K562 (cell line): ENCODE measurements at regions not wholly inside any gene's neighbourhood (a gene's known extent, or its start where the extent isn't known, plus 50 kb on each side); places are given as distances from the start of the nearest gene placed in this dataset.

Source experiments
- ATAC-seq: fragments of 200-7000 bp; cut with Tn5 transposase; 3 replicates; pipeline ENCODE4 v1.9.1; 2020; ENCODE audit warnings: moderate library complexity
- BruUV-seq: library from RNA; stranded (reverse); fragments of 400-500 nt; replicated peaks from 2 replicates; lab custom pipeline; 2021; lab: Mats Ljungman, UMichigan
- CTCF ChIA-PET: fragments of 300-600 bp; formaldehyde crosslinking; extraction: SDS; loops from one replicate; lab custom pipeline; 2021; ENCODE audit warnings: low intra/inter-chr PET ratio; lab: Yijun Ruan, JAX
- POLR2A ChIA-PET: fragments of 300-600, 350-650 bp; sonication (Branson Sonifier 250); formaldehyde crosslinking; extraction: SDS; loops from one replicate; lab custom pipeline; 2021; ENCODE audit warnings: antibody characterized with exemption, inconsistent platforms; lab: Yijun Ruan, JAX
- DNase-seq, 4 experiments: peaks; one replicate each; pipeline versions ENCODE4 v3.0.0 to v3.0.0-alpha.2; 2011 to 2018; ENCODE audit warnings: low spot score in 3 of 4, mixed read lengths in 3 of 4; ENCODE audit errors: extremely low read depth in 1 of 4
- FAIRE-seq: peaks from 2 replicates; lab custom pipeline; 2011; peaks lifted over from hg19 to GRCh38; lab: Jason Lieb, UNC
- H2AFZ ChIP-seq: 2 replicates; pipeline ENCODE4 v1.6.0; 2011; ENCODE audit warnings: low read depth, low read length, control low read depth, inconsistent platforms
- H3K27ac ChIP-seq: fragments of 200-600 bp; 3 replicates; pipeline ENCODE4 v1.8.0; 2011; ENCODE audit warnings: low read depth, mild to moderate bottlenecking, control low read depth, inconsistent platforms, low read length, moderate library complexity, mixed read lengths; ENCODE audit errors: extremely low read depth
- H3K27me3 ChIP-seq, 2 experiments: fragments of 300-600 bp in 1 of 2; 2 replicates in 1 of 2; 3 replicates in 1 of 2; pipeline versions ENCODE4 v1.6.0 to v1.8.0; 2011; ENCODE audit warnings: inconsistent platforms in 2 of 2, low read length in 2 of 2, mild to moderate bottlenecking in 1 of 2, mixed read lengths in 1 of 2, moderate library complexity in 1 of 2; ENCODE audit not compliant: control insufficient read depth in 2 of 2, insufficient read depth in 2 of 2
- H3K36me3 ChIP-seq: fragments of 300-600 bp; 3 replicates; pipeline ENCODE4 v1.8.0; 2011; ENCODE audit warnings: mild to moderate bottlenecking, low read length, inconsistent platforms; ENCODE audit not compliant: control insufficient read depth, insufficient read depth
- H3K4me1 ChIP-seq, 2 experiments: fragments of 200-600 bp in 1 of 2; replicated peaks in 1 of 2; 2 replicates in 1 of 2; 3 replicates in 1 of 2; pipeline versions ENCODE4 v1.5.1 to v1.8.0; 2011; ENCODE audit warnings: inconsistent platforms in 2 of 2, low read length in 2 of 2, mild to moderate bottlenecking in 1 of 2, mixed read lengths in 1 of 2, moderate library complexity in 1 of 2; ENCODE audit not compliant: control insufficient read depth in 2 of 2, insufficient read depth in 2 of 2
- H3K4me2 ChIP-seq: 2 replicates; pipeline ENCODE4 v1.6.1; 2011; ENCODE audit warnings: low read length, control low read depth, inconsistent platforms, mixed read lengths; ENCODE audit not compliant: insufficient read depth
- H3K4me3 ChIP-seq: fragments of 200-600 bp; sonication (generic), shearing (Covaris generic); 2 replicates; pipeline ENCODE4 v1.5.1; 2016; ENCODE audit warnings: control low read depth, inconsistent platforms
- H3K79me2 ChIP-seq: fragments of 200-600 bp; 3 replicates; pipeline ENCODE4 v1.8.0; 2011; ENCODE audit warnings: low read length, inconsistent platforms; ENCODE audit not compliant: control insufficient read depth, insufficient read depth
- H3K9ac ChIP-seq, 2 experiments: 2 replicates each; pipeline versions ENCODE4 v1.6.0 to v1.6.1; 2011; ENCODE audit warnings: low read depth in 2 of 2, low read length in 2 of 2, control low read depth in 1 of 2, inconsistent platforms in 1 of 2, mild to moderate bottlenecking in 1 of 2, mixed read lengths in 1 of 2; ENCODE audit not compliant: insufficient read depth in 1 of 2
- H3K9me1 ChIP-seq: one replicate; pipeline ENCODE4 v1.6.0; 2011; ENCODE audit warnings: inconsistent platforms, mild to moderate bottlenecking, low read length, moderate library complexity; ENCODE audit not compliant: control insufficient read depth, insufficient read depth
- H3K9me3 ChIP-seq: replicated peaks from 2 replicates; pipeline ENCODE4 v1.5.1; 2011; ENCODE audit warnings: low read depth, low read length, inconsistent platforms; ENCODE audit not compliant: control insufficient read depth, insufficient read depth
- H4K20me1 ChIP-seq: replicated peaks from 2 replicates; pipeline ENCODE4 v1.6.1; 2011; ENCODE audit warnings: low read length, inconsistent platforms, mixed read lengths; ENCODE audit not compliant: control insufficient read depth, insufficient read depth
- FOXK1 ChIP-seq: sonication (generic); formaldehyde crosslinking; IDR thresholded peaks from 2 replicates; pipeline ENCODE4 v1.8.0; 2022; ENCODE audit warnings: missing genetic modification reagents, mild to moderate bottlenecking, borderline replicate concordance
- KDM5B ChIP-seq: fragments of 200-600 bp; sonication (generic); IDR thresholded peaks from 2 replicates; pipeline ENCODE4 v1.6.1; 2012; ENCODE audit warnings: low read depth, mild to moderate bottlenecking, moderate library complexity, low read length, control low read depth, inconsistent platforms; ENCODE audit not compliant: insufficient replicate concordance
- MAX ChIP-seq: sonication (generic); formaldehyde crosslinking; IDR thresholded peaks from 2 replicates; pipeline ENCODE4 v1.9.0; 2022; ENCODE audit warnings: mild to moderate bottlenecking, missing genetic modification reagents
- MCM7 ChIP-seq, 2 experiments: fragments of 450-650 bp; IDR thresholded peaks; 2 replicates each; pipeline ENCODE4 v1.6.1; 2016 to 2018
- PHF21A ChIP-seq: fragments of 450-650 bp; IDR thresholded peaks from 2 replicates; pipeline ENCODE4 v1.6.1; 2017; ENCODE audit warnings: low read depth, borderline replicate concordance
- PRDM10 ChIP-seq: fragments of 450-650 bp; IDR thresholded peaks from 2 replicates; pipeline ENCODE4 v1.6.1; 2018; ENCODE audit not compliant: partially characterized antibody
- SP1 ChIP-seq: sonication (generic); formaldehyde crosslinking; IDR thresholded peaks from 2 replicates; pipeline ENCODE4 v1.8.1; 2022; ENCODE audit warnings: mild to moderate bottlenecking, missing genetic modification reagents
- ZC3H11A ChIP-seq: IDR thresholded peaks from 2 replicates; pipeline ENCODE4 v1.6.1; 2012; ENCODE audit warnings: low read depth, low read length, improper control_type of control experiment
- ZNF197 ChIP-seq: fragments of 200-800 bp; sonication (Bioruptor generic); IDR thresholded peaks from 2 replicates; pipeline ENCODE4 v1.6.1; 2016; ENCODE audit warnings: low read depth, missing genetic modification characterization, missing compliant biosample characterization
- WGBS: fragments of 100-300 bp; shearing (Covaris generic); methylation state at CpG from one replicate; pipeline ENCODE4 v1.1.6; 2016; ENCODE audit warnings: low coverage, mixed read lengths; ENCODE audit not compliant: insufficient coverage; ENCODE audit errors: missing lambda C conversion rate; 5-methylcytosine and 5-hydroxymethylcytosine counted together
- in situ Hi-C: fragments of 300-500 bp; cut with MboI; formaldehyde crosslinking; loops from 4 replicates; pipeline ENCODE4 v1.15.0; 2018; ENCODE audit warnings: inconsistent platforms, mixed read lengths
- intact Hi-C: fragments of 100-400 bp; cut with micrococcal nuclease; formaldehyde crosslinking; loops from 2 replicates; pipeline ENCODE4 v1.14.2; 2022
- TF ChIP-seq, protein P1 (sequence below): fragments of 200-800 bp; sonication (Bioruptor generic); IDR thresholded peaks from 2 replicates; pipeline ENCODE4 v1.6.1; 2017; ENCODE audit warnings: missing genetic modification characterization, missing compliant biosample characterization

DNA sequence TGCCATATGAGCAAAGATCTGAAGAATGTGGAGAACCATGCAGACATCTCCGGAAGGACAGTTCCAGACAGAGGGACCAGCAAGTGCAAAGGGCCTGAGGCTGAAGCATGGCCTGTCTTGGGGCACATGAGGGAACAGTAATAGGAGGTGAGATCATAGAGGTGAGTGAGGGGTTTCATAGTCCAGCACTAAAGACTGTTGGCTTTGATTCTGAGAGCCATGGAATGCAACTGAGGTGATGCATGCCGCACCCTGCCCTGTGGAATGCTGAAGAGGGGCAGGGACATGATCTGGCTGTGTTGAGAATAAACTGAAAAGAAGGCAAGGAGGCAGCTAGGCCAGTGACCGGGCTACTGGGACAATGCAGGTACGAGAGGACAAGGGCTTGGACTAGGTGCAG, 253.1 kb upstream of the KLF14 start:
- BruUV-seq, result no TSS peak
- ChIA-PET CTCF (no interaction called here), POLR2A (interaction anchor here (0.7 kb wide), 1 partner anchor 199 kb away, joined by 3 read pairs; no protein-coding TSS in a partner anchor)
- Histone ChIP-seq H3K9me1 (peaks cover 2% of the 10 kb centered on the region), H3K27me3 (no peaks in the 10 kb centered on the region; a peak in 1 of 5 replicates), H3K9me3 (no peaks in the 10 kb centered on the region), H3K4me3 (no peak overlapping the region), H3K4me1 (no peaks in the 10 kb centered on the region; a peak in 1 of 5 replicates), H3K79me2 (no peaks in the 10 kb centered on the region), H3K9ac (no peak overlapping the region; a peak in 1 of 4 replicates), H2AFZ (no peak overlapping the region), H3K27ac (no peak overlapping the region), H4K20me1 (no peaks in the 10 kb centered on the region), H3K4me2 (no peak overlapping the region), H3K36me3 (no peaks in the 10 kb centered on the region)
- no peak for DNase-seq
- WGBS, result 59% methylated on average over 4 of the region's 4 CpGs
- ATAC-seq, result no peak
- intact Hi-C loops, result no loop called here
- in situ Hi-C loops, result no loop called here
- no peak for TF ChIP-seq SP1 (CRISPR knock-in tag)
- no peak for TF ChIP-seq PHF21A
- TF ChIP-seq ZC3H11A, result no peak
- no peak for TF ChIP-seq PRDM10
- TF ChIP-seq MAX, result no peak
- TF ChIP-seq, protein P1, sequence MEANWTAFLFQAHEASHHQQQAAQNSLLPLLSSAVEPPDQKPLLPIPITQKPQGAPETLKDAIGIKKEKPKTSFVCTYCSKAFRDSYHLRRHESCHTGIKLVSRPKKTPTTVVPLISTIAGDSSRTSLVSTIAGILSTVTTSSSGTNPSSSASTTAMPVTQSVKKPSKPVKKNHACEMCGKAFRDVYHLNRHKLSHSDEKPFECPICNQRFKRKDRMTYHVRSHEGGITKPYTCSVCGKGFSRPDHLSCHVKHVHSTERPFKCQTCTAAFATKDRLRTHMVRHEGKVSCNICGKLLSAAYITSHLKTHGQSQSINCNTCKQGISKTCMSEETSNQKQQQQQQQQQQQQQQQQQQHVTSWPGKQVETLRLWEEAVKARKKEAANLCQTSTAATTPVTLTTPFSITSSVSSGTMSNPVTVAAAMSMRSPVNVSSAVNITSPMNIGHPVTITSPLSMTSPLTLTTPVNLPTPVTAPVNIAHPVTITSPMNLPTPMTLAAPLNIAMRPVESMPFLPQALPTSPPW (CRISPR knock-in tag), result no peak
- no peak for TF ChIP-seq KDM5B
- TF ChIP-seq MCM7 (IDR thresholded peaks at IDR 0.05), result no peak
- TF ChIP-seq FOXK1, result no peak
- TF ChIP-seq ZNF197, result no peak
- no peak for FAIRE-seq
